ENCODE measurements at regions not wholly inside any gene's neighbourhood (a gene's known extent, or its start where the extent isn't known, plus 50 kb on each side); places are given as distances from the start of the nearest gene placed in this dataset.
A peak's percentile ranks its signal among the peaks of the same experiment; 100 is the strongest.
"Not testable (repeated sequence)": the region's sequence is repeated elsewhere in the genome, so short reads cannot be mapped to it uniquely, and the experiment has no call there.

DNA sequence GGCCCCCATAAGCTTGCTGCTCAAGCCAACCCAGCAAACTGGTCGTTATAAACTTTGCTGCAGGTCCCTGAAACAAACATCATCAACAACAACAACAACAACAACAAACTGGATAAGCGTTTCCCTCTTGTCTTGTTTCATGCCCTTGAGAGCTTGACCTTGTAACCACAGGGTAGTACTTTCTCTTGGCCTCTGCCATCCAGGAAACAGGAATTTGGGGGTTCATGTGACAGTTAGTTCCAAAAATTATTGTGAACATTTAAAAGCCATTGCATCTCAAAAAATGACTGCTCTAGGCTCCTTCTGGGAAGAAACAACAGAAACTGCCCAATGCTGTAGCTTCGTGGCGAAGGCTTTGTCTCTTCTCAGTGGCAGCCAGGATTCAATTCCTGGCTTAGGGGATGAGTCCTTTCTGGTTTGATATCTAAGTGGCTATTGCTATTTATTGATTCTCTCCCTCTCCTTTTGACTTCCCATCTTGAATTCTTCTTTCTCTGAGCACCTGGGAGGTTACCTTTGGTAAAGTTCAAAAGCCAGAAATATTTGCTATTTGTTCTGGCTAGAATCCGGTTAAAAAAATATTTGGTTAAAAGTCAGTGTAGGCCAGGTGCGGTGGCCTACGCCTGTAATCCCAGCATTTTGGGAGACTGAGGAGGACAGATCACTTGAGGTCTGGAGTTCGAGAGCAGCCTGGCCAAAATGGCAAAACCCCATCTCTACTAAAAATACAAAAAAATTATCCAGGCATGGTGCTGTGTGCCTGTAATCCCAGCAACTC is 52.0 kb upstream of the CPM start:
- no peak for DNase-seq (ENCODE audit: low read depth)

DNA sequence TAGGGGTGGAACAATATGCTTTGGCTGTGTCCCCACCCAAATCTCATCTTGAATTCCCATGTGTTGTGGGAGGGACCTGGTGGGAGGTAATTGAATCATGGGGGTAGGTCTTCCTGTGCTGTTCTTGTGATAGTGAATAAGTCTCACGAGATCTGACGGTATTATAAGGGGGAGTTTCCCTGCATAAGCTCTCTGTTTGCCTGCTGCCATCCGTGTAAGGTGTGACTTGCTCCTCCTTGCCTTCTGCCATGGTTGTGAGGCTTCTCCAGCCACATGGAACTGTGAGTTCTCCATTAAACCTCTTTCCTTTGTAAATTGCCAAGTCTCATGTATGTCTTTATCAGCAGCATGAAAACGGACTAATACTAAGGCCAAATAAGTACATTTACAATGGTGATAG is 64.6 kb upstream of the CPM start:
- not testable (repeated sequence) for DNase-seq (ENCODE audit: low read depth)

DNA sequence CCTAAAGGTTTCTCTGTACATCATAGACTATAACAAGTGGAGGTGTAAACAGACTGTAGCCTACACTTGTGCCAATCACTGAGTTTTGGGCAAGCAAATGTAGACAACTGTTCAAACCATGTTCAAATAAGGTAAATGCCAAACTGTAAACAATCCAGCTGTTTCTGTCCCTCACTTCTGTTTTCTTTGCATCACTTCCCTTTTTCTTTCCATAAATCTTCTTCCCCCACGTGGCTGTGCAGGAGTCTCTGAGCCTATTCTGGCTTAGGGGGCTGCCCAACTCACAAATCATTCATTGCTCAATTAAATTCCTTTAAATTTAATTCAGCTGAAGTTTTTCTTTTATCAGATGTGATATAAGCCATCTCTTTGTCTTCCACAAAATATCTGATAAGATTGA is 65.1 kb upstream of the CPM start:
- no peak for DNase-seq (ENCODE audit: low read depth)

DNA sequence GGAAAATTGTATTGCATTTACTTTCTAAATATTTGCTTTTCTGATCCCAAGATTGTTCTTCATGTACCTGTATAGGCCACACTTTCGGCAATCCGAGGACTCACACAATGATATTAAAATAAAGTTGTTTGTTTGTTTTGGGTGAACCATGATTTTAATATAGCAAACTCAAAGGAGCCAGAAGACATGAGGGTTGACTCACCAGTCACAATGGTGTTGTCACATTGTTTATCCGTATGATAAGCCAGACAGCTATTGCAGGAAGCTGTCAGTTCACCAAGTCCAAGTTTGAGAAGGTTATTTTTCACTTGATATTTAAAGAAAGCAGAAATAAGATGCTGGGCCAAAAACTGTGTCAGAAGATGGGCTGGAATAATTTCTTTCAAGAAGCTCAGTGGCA is 67.1 kb upstream of the CPM start:
- DNase-seq (ENCODE audit: low read depth), result no peak

DNA sequence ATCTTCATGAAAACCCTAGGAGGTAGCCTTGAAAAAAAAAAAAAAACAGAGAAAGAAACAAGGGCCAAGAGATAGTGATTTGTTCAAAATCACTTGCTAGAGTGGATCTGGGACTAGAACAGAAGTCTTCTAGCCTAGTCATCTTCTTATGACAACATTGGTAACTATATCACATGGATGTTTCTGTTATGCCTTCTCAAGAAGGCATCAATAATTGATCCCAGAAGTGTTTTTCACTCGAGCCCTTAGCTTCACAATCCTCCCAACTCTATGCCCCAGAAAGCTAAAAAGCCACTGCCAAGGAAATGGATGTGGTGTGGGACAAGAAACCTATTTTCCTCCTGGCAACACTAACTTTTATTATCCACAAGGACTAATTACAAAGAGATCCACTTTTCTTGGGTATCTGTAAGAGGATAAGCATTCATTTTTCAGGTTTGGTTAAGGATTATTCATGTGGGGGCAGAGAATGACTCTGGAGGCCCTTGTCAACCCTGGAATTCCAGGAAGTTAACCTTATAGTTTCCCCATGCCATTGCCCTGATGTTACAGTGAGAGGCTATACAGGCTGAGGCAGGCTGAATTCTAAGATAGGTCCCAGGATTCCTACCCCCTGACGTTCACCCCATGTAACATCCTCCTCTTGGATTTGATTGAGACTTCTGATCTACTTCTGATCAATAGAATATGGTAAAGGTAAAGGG is 67.7 kb upstream of the CPM start:
- peak; percentile 6 for DNase-seq (ENCODE audit: low read depth)

DNA sequence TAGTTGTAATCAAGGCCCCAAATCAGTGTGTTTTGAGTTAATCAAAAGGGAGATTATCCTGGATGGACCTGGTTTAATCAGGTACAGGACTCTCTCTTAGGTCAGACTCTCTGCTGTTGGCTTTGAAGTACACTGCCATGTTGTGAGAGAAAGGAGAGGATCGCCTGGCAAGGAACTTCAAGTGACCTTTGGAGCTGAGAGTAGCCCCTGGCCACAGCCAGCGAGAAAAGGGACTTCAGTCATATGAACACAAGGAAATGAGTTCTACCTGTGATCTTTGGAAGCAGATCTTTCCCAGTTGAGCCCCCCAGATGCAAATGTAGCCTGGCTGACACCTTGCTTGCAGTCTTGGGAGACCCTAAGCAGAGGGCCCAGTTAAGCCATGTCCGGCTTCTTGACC is 68.3 kb upstream of the CPM start:
- no peak for DNase-seq (ENCODE audit: low read depth)

- DNase-seq (ENCODE audit: low read depth), result no peak
These were observed 70.0 kb upstream of the CPM start for GRCh38 chr12:69002969-69003368.

GRCh38 chr12:69003991-69004390 is 71.0 kb upstream of the CPM start:
- no peak for DNase-seq (ENCODE audit: low read depth)

- peak; percentile 63 for DNase-seq (ENCODE audit: low read depth)
These were observed 74.3 kb upstream of the CPM start for GRCh38 chr12:69007101-69007854.

GRCh38 chr12:69007855-69008351 is 74.9 kb upstream of the CPM start:
- no peak for DNase-seq (ENCODE audit: low read depth)

- DNase-seq (ENCODE audit: low read depth), result peak; percentile 26
These were observed 75.5 kb upstream of the CPM start for GRCh38 chr12:69008520-69008919.

DNA sequence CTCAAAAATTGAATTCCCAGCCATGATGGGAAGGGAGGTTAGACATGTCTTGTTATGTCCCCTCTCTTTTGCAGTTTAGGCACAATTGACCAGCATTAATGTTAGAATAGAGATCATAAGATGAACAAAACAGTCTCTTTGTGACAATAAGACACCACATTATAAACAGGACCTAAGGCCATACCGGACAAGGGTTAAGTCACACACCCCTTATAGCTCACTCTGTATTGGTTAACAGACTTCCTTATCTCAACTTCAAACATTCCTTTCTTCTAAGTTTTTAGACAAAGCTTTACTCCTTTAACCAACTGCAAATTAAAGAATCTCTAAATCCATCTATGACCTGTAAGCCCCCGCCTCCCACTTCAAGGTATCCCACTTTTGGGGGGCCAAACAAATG is 81.1 kb upstream of the CPM start:
- DNase-seq (ENCODE audit: low read depth), result no peak

- DNase-seq (ENCODE audit: low read depth), result no peak
These were observed 82.0 kb upstream of the CPM start for GRCh38 chr12:69015017-69015416.

- DNase-seq (ENCODE audit: low read depth), result no peak
These were observed 82.9 kb upstream of the CPM start for GRCh38 chr12:69015831-69016230.

GRCh38 chr12:69019082-69019481 is 86.1 kb upstream of the CPM start:
- no peak for DNase-seq (ENCODE audit: low read depth)

DNA sequence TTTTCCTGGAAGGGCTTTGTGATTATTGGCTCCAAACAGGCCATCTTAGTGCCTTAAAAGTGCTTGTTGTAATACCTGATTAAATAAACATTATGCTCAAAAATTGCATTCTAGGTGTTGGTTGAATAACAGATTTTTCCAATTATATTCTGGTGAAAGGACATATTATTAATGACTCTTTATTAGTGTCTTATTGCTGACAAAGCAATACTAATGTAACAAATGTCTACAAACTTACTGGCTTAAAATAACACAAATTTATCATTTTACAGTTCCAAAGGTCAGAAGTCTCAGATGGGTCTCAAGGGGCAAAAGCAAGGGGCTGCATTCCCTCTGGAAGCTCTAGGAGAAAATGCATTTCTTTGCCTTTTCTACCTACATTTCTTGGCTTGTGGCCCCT is 86.9 kb upstream of the CPM start:
- no peak for DNase-seq (ENCODE audit: low read depth)

- peak; percentile 21 for DNase-seq (ENCODE audit: low read depth)
These were observed 89.7 kb upstream of the CPM start for GRCh38 chr12:69022674-69023073.

GRCh38 chr12:69023840-69024239 is 90.9 kb upstream of the CPM start:
- DNase-seq (ENCODE audit: low read depth), result no peak

GRCh38 chr12:69024413-69024812 is 91.4 kb upstream of the CPM start:
- peak; percentile 43 for DNase-seq (ENCODE audit: low read depth)

- peak; percentile 76 for DNase-seq (ENCODE audit: low read depth)
These were observed 91.9 kb upstream of the CPM start for GRCh38 chr12:69024907-69025306.

DNA sequence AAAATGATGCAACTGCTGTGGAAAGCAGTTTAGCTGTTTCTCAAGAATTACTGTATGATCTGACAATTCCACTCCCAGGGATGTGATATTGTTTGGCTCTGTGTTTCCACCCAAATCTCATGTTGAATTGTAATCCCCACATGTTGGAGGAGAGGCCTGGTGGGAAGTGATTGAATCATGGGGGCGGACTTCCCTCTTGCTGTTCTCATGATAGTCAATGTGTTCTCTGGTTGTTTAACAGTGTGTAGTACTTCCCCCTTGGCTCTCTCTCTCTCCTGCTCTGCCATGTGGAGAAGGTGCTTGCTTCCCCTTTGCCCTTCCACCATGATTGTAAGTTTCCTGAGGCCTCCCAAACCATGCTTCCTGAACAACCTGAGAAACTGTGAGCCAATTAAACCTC is 93.4 kb upstream of the CPM start:
- no peak for DNase-seq (ENCODE audit: low read depth)

DNA sequence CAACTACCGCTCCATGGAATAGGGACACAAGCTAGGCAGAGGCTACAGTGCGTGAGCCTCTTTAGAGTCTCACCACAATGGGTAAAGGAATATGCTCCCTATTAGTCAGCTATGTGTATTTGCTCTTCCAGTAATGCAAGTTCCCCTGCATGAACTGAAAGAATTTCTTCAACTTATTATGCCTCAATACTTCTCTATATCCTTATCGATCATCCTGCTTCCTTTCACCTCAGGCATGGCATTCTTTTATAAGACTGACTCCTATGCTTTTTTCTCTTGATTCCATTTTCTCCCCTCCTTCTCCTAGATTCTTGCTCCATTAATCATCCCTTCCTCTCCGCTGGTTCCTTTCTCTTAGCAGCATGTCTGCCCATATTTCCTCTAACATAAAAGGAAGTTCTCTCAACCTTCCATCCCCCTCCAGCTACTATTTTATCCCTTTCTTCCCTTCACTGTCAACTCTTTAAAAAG is 94.5 kb upstream of the CPM start:
- DNase-seq (ENCODE audit: low read depth), result peak; percentile 82

Measured in HT1080 (cell line).